ENCODE measurements at regions not wholly inside any gene's neighbourhood (a gene's known extent, or its start where the extent isn't known, plus 50 kb on each side); places are given as distances from the start of the nearest gene placed in this dataset.

DNA sequence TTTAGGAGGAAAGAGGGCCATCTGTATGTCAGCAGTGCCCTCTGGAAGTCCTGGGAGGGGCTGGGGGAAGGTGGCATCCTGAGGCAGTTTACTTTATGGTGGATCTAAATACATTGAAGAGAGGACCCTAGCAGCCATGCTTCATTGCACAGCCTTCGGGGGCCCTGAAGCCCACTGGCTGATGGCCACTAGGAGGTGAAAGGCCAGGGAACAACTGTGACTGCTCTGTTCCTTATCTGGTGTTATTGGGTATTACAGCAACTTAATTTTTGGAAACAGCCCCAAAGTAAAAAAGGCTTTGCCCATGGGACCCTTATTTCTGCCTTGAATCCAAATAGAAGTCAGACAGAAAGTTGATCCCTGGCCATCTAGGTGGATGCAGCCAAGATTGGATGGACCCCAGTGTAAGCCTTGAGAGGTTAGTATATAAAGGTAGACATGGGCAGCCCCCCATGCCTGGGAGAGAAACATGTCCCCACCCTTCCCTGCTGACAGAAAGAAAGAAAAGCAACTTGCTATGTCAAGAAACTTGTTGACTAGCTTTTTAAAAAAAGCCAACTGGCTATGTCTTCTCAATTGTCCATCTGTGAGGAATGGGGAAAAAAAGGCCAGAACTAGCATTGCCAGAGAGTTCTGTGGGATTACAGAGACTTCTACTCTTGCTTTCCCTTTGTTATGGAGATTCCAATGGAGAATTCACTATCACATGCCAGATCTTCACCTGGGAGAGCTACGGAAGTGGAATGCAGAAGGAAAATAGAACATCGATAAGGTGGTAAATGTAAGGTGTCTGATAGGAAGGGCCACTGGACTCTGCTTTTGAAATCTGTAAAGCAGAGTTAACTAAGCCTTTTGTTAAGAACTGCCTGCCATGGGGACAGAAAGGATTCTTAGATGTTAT lies 58.6 kb upstream of the OSR1 start:
- no peak for TF ChIP-seq ZFX (IDR thresholded peaks at IDR 0.05)
- TF ChIP-seq, protein P1, sequence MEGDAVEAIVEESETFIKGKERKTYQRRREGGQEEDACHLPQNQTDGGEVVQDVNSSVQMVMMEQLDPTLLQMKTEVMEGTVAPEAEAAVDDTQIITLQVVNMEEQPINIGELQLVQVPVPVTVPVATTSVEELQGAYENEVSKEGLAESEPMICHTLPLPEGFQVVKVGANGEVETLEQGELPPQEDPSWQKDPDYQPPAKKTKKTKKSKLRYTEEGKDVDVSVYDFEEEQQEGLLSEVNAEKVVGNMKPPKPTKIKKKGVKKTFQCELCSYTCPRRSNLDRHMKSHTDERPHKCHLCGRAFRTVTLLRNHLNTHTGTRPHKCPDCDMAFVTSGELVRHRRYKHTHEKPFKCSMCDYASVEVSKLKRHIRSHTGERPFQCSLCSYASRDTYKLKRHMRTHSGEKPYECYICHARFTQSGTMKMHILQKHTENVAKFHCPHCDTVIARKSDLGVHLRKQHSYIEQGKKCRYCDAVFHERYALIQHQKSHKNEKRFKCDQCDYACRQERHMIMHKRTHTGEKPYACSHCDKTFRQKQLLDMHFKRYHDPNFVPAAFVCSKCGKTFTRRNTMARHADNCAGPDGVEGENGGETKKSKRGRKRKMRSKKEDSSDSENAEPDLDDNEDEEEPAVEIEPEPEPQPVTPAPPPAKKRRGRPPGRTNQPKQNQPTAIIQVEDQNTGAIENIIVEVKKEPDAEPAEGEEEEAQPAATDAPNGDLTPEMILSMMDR (conservative IDR thresholded peaks at IDR 0.05) = no peak
- H3K27ac ChIP-seq = no peak overlapping the region

DNA sequence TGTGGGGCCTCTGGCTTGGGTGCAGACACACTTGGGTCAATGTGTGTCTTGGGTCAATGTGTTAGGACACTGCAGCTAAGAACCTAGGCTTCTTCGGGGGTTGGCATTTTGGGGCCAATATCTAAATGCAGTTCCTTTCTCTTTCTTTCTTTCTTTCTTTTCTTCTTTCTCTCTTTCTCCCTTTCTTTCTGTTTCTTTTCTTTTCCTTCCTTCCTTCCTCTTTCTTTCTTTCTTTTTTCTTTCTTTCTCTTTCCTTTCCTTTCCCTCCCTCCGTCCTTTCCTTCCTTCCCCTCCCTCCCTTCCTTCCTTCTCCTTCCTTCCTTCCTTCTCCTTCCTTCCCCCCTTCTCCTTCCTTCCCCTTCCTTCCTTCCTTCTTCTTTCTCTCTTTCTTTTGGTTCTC lies 57.7 kb upstream of the OSR1 start:
- H3K27ac ChIP-seq = no peak overlapping the region

DNA sequence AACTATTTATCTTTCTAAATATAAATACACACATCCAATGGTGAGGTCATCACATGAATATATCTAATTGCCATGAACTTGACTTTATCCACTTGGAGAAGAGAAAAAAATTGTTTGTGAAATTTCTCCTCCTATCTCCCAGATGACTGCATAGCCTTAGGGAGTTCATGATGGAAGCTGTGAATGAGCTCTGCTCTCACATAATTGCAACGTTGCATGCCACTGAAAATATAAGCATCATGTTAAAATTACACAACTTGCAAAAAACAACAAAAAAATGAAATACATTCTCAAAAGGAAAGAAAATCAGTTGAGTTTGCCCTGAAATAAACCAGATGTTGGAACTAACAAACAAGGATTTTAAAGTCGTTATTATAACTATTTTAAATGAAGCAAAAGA lies 50.6 kb upstream of the OSR1 start:
- no peak overlapping the region for H3K27ac ChIP-seq
- TF ChIP-seq, protein P1 (conservative IDR thresholded peaks at IDR 0.05) = no peak
- TF ChIP-seq ZFX (IDR thresholded peaks at IDR 0.05) = no peak

More for the DNA sequence above, 57.7 kb upstream of the OSR1 start:
- TF ChIP-seq, protein P1 (conservative IDR thresholded peaks at IDR 0.05) = no peak
- TF ChIP-seq ZFX (IDR thresholded peaks at IDR 0.05) = no peak

DNA sequence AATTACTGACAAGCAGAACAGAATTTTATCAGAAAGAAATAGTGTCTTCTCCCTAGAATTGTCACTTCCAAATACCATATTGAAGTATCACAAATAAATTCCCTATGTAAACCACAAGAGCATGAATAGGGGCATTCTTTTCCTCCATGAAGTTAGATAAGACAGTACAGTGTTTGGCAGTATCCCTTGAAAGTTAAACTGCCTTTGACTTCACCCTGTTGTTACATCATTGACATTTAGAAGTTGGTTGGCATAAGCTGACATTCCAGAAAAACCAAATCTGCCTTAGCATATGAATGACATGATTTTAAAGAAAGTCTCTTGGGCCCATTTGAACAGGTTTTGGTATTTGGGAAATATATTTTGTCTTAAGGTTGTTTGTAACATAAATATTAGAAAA lies 50.2 kb upstream of the OSR1 start:
- TF ChIP-seq ZFX (IDR thresholded peaks at IDR 0.05) = no peak
- TF ChIP-seq, protein P1 (conservative IDR thresholded peaks at IDR 0.05) = no peak
- H3K27ac ChIP-seq = no peak overlapping the region

Data from C4-2B (cell line).